Right renal cortex interstitium (tissue), 3 donors: ENCODE measurements at regions not wholly inside any gene's neighbourhood (a gene's known extent, or its start where the extent isn't known, plus 50 kb on each side); places are given as distances from the start of the nearest gene placed in this dataset.

Experiments used
- DNase-seq, 3 donors: peaks; one replicate each; pipeline ENCODE4 v3.0.0-alpha.2; 2013; ENCODE audit warnings: low read depth in 3 of 3, low spot score in 2 of 3

DNA sequence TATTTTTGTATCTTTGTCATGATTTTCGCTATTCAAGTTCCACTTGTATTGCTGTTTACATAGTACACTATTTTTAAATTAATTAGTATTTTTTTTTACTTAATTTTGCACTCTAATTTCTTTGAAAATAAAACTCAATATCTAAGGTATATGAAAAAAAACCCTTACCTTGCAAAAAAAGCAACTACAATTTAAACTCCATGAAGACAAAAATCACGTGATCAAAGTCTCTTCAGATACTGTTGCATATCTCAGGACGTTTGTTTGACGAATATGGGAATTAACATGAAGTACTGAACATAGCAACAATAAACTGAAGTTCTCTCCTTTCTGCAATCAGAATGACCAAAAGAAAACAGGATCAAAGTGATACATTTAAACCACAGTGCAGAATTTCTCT, 968.4 kb upstream of the SEL1L start:
- no peak for DNase-seq

DNA sequence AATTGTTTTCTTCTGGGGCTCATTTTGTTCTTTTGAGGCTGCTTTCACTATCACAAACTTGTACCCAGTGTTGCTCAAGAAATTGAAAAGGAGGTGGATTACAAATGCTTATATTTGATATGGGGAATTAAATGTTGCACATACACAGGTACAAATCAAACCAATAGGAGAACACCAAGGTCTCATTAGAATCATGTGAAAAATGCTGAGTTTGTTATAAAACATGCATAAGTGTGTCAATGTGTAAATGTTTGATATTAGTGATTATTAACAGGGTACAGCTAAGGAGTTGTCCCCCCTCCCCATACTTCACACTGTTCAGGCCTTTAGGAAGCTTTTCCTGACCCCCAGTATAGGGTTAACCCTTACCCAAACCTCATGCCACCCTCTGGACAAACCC, 971.2 kb upstream of the SEL1L start:
- DNase-seq: no peak

DNA sequence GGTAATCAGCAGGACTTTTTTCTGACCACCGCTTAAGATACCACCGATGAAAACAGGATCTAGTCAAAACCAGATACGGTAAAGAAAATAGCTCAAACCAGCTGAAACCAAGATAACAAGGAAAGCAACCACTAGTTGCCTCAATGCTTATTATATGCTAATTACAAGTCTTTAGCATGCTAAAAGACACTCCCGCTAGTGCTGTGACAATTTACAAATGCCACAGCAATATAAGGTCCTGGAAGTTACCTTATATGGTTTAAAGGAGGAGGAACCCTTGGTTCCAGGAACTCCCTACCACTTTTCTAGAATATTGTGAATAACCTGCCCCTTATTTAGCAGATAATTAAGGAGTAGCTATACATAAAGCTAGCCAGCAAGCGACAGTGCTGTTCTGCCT, 976.4 kb upstream of the SEL1L start:
- no peak for DNase-seq

DNA sequence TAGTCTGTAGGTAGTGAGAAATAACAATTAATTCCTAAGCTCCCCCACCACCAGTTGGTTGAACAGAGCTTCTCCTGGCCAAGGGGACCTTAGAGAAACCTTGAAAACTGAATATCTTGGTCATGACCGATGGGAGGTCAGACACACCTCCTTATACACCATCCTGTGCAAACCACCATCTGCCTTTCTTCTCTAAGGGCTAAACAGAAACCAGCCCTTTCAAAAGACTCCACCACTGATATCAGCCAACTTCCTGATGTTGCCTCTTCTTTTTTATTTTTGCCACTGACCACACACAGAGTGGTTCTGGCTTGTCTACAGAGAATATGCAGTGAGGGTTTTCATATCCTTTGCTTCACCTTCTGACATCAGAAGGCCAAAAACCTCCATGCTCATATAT, 977.7 kb upstream of the SEL1L start:
- no peak for DNase-seq

DNA sequence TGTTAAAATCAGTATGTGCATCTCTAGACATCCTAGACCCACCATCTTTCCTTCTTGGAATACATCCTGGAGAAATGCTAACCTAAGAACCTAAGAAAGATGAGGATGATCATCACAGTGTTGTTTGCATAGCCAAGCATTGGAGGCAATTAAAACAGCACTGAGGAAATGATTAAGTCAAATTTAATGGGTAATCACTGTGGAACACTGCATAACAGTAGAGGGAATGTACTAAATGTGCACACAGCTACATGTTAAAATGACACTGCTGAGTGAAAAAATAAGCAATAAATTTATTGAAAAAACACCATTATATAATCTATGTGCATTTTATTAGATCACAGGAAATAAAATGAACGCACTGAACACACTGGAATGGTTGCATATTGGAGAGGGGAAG, 987.1 kb upstream of the SEL1L start:
- no peak for DNase-seq

DNA sequence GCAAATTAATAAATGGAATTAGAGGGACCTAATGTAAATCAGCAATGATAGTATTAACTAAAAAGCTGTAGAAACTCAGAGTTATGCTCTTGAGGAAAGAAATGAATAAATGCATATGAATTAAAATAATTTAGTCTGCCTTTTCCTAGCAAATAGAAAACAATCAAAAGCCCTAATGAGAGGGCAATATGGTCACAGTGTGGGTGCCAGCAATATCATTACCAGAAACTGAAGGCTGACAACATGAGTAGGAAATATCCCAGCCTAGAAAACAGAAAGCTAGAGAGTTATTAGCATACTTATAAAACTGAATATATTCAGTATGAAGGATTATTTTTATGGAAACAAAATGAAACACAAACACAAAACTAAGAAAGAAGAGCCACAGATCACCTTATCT, 987.5 kb upstream of the SEL1L start:
- DNase-seq: no peak

DNA sequence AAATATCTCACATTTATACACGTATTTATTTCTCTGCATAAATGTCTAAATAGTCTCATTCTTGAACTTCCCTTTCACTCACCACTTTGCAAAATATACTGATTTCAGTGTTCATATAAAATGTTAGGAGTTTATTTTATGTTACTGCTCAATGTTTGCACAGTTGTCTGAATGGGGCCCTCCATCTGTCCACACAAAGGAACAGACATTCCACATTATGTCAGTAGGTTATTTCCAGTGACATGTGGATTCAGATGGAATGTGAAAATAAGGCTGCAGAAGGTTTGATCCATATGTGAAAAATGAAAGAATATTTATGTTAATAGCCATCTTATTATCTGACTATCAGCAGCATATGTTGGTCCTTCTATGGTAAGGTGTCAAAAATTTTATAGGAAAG, 994.4 kb upstream of the SEL1L start:
- DNase-seq: no peak

DNA sequence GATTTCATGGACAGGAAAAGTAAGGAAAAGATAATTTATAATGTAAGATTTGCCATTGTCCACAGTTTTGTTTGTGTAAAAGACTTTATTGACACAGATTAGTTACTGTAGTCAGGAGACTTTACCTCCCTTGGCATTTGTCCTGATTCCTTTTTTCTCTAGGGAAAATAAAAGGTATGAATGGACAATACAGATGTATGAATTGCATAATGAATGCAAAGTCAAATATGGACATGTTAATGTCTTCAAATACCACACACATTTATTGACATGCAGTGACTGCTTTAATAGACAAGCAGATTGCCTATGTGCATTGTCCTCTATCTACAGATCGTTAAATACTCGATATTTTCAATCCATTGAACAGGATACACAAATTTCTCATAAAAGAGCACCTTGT, 999.7 kb upstream of the SEL1L start:
- DNase-seq: no peak

DNA sequence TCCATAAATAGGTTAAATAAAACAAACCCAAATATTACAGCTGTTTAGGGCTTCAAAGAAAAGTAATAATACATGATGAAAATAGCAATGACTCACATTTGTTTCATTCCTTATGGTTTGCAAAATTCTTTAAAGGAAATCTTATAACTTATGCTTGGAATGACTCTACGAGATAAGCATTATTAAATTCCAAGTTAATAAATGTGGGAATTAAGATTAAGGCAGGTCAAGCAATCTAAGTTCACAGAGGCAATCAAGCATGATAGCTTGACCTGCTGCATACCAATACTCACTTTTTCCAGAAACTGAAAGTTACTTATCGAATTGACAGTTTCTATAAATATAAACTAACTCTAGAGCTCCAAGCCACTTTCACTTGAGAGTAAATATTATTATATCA, 1002.9 kb upstream of the SEL1L start:
- no peak for DNase-seq

DNA sequence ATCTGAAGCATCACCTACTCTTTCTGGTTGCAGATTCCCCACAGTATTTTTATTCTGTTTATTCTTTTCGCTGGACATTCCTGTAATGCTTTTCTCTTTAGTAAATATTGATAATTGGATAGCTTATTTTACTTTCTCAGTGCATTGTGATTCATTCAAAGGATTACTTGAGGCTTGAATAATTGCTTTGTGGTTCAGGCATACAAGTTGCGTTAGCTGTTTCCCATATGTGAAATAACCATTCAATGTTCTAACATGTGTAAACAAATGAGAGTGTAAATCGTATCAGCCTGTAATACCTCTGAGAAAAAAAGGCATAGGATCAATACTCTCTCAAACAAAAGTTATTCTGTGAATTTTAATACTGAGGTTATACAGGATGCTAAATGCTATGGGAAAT, 1004.2 kb upstream of the SEL1L start:
- no peak for DNase-seq

DNA sequence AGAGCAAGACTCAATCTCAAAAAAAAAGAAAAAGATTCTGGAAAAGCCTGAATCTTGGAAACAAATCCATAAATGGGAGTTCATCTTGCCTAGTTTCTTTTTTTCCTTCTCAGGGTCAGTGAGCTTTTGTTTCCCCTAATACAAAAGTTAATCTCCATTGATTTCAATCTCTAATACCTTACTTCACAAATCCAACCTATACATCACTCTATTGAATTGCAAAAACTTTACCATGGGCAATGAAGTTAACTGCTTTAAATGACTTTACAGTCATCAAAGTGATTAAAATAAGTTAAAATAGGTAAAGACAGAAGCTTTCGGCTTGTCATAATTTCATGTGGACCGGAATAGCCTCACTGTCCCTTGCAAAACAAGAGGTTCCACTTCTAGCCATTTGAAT, 1012.7 kb upstream of the SEL1L start:
- no peak for DNase-seq

DNA sequence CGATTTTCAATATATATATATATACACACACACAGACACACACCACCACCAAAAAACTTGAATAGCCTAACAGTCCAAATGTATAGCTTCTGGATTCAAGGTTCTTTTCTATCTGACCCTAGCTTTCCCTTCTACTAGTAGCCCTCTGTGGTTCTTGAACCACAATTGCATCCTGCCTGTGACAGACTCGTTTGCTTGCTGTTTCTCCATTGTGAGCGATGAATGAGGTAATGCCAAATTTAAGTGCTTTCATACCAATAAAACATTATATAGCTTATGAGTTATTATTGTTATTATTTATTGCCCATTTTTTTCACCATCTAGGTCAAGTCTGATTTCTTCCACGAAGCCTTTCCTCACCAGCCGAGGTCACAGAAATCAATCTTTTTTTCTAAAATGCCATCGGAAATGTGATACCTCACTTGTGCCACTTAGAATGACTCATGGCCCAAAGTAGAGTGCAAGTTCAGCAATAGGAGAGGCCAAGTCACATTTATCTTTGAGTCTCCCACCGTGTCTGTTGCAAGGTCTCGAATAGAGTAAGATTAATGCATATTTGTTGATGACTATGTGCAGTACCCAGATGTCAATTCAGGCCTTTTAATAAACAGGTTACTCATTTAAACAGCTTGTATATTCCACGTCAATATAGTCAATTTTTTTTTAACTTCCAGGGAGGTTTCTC, 1015.8 kb upstream of the SEL1L start:
- DNase-seq: no peak

DNA sequence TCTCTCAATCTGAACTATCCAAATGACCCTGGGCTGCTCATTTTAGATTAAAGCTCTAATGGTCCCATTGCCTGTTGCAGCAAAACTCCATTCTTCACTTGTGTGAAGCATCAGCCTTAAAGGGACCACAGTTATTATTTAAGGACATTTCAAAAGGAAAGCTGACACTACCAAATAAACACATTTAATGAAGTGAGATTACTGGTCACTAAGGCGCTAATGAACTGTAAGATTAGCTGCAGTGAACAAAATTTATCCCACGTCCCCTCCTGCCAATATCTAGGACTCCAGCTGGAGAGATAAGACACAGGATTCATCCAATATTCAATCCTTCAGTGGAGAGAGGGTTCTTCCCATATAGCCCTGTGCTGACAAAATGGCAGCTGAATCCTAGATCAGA, 1029.2 kb upstream of the SEL1L start:
- DNase-seq: no peak

DNA sequence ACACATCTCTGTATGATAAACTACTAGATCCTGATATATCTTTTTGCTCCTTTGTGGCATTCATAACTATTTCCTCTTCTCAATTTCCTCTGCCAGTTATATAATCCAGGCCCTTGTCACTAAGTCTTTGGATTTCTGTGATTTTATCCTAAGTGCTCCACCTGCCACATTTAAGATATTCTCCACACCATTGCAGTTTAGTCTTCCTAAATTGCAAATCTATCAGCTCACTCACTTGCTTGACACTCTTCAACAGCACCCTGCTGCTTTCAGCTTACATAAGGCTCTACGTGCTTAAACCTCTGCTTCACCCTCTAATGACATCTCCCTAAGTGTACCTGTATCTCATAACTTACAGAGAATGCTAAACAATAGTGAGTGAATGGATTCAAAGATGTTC, 1032.2 kb upstream of the SEL1L start:
- no peak for DNase-seq

DNA sequence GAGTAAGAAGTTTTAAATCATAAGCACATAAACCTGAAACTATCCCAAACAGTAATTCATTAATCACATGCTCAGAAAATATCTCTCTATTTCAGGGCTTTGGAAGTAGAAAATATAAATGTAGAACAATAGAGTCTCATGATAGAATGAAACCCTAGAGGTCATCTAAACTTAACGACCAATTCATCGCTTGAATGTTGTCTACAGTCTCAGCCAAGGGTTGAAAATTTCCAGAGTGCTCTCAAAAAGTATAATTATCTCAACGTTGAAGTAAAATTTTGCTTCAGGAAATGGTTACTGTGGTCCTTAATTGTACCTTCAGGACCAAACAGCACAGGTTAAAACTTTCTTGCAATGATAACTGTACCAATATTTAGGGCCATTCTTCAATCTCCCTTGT, 1053.6 kb upstream of the SEL1L start:
- DNase-seq: no peak

DNA sequence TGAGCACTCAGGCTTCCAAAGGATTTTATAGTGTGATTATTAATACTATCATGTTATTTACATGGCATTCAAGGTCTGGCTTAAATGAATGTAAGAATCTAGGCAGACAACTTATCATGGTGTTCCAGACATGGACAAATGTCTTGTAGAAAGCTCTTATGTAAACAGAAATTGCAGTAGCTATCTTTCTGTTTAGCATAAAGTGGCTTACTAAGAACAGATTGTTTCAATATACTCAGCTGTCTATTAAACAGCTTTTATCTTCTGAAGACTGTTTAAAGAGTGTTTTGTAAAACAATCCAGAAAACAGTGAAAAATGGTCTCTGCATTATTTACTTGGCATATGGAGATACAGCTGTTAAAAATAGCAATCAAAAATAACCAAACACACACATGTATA, 1061.8 kb upstream of the SEL1L start:
- no peak for DNase-seq

DNA sequence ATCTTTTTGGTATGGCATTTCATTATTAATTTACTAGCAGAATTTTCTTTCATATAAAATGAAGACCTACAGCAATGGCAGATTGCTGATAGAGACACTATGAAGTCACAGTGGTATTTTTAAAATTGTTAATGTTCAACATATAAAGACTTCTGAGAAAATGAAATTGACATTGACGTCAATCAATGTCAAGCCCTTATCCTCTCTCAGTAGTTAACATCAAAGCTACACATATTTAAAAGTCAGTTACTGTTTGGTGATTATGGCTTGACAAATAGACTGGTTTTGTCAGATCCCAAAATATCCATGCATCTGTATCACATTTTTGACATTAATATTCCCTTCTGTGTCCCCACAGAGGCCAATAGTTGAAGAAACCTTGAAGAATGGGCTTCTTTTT, 1069.1 kb upstream of the SEL1L start:
- no peak for DNase-seq

DNA sequence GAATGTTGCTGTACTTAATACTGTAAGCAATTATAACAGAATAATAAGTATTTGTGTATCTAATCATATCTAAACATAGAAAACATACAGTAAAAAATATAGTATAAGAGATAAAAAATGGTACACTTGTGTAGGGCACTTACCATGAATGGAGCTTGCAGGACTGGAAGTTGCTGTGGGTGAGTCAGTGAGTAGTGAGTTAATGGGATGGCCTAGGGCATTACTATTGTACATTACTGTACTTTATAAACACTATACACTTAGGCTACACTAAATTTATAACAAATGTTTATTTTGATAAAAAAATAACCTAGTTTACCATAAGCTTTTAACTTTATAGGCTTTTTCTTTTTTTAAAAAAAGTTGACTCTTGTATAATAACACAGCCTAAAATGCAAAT, 1071.2 kb upstream of the SEL1L start:
- no peak for DNase-seq

DNA sequence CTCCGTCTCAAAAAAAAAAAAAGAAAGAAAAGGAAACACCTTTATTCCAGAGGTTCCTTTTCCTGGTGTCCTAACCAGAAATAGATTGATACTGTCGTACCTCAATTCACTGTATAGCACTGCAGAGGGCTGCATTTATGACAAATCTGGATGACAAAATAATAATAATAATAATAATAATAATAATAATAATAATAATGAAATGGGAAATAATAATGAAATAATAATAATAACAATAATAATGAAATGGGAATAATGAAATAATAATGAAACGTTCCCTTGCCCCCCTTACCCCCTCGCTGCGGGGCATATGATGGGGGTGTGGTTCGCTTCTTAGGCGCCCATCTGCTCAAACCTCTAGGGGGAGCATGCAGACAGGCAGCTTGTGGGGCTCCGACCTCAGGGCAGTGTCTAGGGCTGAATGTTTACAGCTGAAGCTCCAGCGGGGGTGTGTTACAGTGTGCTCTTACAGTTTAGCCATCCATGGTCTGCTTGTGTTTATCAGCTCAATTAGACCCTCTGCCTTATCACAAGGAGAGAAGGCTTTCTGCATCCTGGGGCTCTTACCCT, 1088.3 kb upstream of the SEL1L start:
- no peak for DNase-seq

DNA sequence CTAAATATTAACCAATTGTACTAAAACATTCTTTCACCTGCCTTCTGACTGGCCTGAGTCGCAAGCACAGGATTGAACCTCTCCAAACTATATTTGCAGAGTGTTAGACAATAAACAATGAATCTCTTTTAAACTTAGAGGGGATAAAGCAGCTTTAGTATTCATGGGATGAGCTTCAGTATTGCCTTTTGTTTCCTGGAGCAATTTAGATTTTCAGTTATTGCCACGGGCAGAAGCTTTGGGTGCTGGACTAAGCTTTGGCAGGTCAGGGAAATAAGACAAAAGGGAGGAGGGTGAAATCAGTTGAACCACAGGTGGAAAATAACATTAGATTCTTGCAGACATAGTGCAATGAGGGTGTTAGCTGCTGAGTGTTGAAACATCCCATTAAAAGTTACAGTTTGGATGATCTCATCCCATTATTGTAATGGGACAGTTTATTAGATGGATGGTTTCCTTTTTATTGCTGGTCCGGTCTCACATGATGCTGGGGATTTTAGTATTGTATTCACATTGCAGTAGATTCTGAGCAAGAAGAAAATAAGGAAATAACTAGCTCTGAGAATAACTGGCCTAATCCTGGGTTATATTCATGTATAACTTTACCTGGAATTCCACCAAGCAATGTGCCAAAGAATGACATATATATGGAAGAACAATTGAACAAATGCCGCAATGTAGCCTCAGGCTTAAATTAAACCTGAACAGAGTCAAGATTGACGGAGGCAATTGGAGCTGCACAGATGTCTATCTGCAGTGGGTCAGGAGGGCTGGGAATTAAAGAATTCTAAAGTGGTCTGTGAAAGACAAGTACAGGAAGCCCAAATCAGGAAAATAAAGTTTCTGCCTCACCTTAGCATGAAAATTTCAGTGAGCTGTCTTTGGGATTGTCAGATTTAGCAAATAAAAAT, 1092.8 kb upstream of the SEL1L start:
- no peak for DNase-seq

DNA sequence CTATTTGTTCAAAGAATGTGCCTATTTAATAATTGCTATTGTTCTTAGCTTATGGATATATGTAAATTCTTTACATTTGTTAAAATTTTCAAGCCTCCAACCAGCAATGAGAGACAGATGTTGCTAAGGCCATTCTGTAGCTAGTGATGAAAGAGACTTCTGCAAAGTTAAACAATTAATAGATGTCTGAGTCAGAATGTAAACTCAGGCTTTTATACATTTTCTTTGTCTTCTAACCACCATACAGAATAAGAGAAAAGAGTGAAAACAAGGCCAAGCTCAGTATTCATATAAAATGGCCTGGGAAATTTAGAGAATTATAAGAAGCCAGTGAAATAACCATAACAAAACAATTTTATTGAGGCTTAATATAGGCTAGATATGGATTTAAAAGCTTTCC, 1102.3 kb upstream of the SEL1L start:
- DNase-seq: no peak

DNA sequence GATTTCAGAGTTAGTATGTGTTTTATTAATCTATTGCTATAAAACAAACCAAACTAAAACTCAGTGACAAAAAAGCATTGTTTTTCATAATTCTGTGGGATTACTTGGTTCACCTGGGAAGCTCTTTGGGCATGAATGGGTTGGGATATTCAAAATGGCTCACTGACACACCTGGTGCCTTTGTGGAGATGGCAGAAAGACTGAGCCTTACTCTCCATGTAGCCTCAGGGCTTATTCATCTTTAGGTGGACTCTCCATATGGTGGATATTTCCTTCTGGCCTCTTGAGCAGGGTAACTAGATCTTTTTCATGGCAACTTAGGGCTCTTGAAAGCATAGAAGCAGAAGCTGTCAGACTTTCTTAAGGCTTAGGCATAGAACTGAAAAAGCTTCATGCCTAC, 1102.8 kb upstream of the SEL1L start:
- DNase-seq: no peak
